ENCODE measurements at regions not wholly inside any gene's neighbourhood (a gene's known extent, or its start where the extent isn't known, plus 50 kb on each side); places are given as distances from the start of the nearest gene placed in this dataset.
A peak's percentile ranks its signal among the peaks of the same experiment; 100 is the strongest.
"Not testable (repeated sequence)": the region's sequence is repeated elsewhere in the genome, so short reads cannot be mapped to it uniquely, and the experiment has no call there.

DNA sequence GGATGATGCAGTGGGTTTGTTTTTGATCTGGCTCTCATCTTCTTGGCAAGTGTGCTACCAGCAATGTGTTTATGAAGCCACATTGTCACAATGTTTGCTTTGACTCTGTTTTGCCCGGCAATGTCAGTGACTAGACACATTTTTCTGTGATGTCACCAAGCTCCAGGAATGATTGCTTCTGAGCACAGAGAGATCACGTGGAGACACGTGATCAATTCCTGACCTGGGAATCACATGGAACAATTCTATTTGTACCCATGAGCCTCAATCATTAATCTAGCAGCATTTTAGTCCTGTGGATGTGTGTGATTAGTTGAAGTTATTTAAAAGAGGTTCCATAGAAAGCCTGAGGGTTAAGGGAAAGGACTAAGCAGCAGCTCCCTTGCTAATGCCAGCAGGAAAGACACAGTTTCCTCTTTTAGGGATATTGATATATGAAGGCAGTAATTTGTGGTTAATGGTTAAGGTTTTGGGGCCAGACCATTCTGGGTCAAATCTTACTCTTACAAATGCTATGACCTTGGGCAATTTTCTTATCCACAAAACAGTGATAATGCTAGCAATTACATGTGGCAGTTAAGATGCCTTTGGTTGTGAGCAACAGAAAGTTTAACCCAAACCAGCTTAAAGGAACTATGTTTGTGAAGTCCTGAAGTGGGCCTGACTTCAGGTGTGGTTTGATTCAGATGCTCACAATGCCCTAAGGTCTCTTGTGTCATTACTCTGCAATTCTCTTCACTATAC is 59.0 kb downstream of the FASLG start:
- DNase-seq (ENCODE audit: low read depth): no peak

DNA sequence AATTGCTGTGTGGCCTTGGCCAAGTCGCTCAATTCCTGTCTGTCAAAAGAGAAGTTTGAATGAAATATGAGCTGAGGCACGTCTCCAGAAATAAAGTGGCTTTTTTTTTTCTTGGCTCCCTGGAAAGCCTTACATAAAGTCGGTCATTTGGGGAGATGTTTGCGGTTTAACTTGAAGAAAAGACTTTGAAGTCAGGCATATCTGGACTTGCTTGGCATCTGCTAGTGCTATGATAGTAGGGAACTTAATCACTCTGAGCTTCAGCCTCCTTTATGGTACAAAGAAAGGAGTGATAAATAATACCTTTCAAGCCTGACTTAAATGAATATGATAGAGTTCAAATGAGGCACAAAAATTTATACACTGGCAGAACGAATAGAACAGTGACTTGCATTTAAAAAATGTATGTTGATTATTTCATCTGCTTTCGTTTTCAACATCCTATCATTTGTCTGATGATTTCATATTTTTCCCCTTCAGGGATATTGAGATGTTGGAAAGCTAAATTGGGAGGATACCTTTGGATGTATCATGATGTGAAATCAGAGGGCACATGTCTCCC is 60.2 kb downstream of the FASLG start:
- no peak for DNase-seq (ENCODE audit: low read depth)

DNA sequence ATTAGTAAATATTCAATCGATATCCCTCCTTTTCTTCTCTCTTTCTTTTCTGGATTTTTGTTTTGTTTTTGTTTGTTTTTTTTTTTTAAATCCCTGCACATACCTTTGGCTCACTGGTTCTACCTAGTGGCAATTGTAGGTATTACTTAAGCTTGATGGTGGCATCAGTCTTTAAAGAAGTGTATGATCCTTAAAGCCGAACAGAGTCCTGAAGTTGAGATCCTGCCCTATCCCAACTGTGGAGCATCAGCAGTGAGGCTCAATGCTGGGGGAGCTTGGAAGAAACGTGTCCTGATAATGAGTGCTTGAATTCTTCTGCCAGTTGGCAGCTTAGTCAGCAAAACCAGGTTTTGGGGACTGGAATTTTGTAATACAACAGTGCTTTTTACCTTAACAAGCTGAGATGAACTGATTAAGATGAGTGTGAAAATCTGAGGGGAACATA is 60.8 kb downstream of the FASLG start:
- no peak for DNase-seq (ENCODE audit: low read depth)

GRCh38 chr1:172720339-172720738 is 61.4 kb downstream of the FASLG start:
- DNase-seq (ENCODE audit: low read depth): no peak

GRCh38 chr1:172723251-172723650 is 64.3 kb downstream of the FASLG start:
- no peak for DNase-seq (ENCODE audit: low read depth)

GRCh38 chr1:172724232-172724631 is 65.3 kb downstream of the FASLG start:
- DNase-seq (ENCODE audit: low read depth): no peak

DNA sequence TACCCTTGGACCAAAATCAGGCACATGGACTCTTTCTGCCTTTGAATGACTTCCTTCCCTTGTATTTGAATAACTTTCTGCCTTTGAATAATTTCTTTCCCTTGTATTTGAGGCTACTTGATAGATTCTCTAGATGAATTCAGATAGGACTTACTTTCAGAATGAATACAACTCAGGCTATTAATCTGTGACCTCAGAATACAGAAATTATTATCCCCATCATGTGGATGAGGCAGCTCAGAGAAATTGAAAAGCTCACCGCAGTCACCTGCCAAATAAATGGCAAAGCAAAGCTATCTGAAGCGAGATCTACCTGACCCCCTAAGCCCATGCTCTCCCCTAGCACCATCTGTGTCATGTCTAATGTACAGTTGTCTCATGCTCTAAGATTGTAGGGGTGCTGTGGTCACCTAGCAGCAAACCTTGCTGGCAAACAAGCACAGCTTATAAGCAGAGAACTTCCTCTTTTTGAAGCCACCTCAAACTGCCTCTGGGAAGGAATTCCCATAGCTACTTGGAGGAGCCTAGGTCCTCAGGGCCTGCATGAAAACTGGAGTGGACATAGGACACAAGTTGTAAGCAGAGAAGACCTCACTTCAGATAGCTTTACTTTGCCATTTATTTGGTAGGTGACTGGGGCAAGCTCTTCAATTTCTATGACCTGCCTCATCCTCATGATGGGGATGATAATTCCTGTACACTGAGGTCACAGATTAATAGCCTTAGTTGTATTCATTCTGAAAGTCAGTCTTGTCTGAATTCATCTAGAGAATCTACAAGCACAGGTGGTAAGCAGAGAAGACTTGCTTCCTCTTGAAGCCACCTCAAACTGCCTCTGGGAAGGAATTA is 66.1 kb downstream of the FASLG start:
- DNase-seq (ENCODE audit: low read depth): no peak

DNA sequence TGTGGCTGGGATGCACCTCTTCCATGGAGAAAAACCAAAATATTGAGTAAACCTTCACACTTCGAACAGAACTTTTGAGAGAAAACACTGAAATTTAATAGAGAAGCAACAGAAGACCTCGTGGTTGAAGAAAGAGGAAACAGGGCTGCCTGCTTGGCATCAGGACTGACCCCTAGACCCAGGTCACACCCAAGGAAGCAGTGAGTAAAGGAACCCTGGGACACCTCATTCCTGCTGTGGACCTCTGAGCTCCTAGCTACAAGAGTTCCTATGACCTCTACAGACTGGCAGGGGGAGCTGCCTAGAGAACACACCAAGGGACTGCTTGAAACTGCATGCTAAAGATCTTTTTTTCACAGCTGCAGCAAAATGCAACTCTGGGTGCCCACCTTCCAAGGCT is 67.8 kb downstream of the FASLG start:
- no peak for DNase-seq (ENCODE audit: low read depth)

- no peak for DNase-seq (ENCODE audit: low read depth)
These were observed 68.5 kb downstream of the FASLG start for GRCh38 chr1:172727275-172727857.

GRCh38 chr1:172727956-172728603 is 69.2 kb downstream of the FASLG start:
- no peak for DNase-seq (ENCODE audit: low read depth)

- DNase-seq (ENCODE audit: low read depth): not testable (repeated sequence)
These were observed 69.8 kb downstream of the FASLG start for GRCh38 chr1:172728705-172729104.

- DNase-seq (ENCODE audit: low read depth): no peak
These were observed 73.5 kb downstream of the FASLG start for GRCh38 chr1:172732427-172732826.

DNA sequence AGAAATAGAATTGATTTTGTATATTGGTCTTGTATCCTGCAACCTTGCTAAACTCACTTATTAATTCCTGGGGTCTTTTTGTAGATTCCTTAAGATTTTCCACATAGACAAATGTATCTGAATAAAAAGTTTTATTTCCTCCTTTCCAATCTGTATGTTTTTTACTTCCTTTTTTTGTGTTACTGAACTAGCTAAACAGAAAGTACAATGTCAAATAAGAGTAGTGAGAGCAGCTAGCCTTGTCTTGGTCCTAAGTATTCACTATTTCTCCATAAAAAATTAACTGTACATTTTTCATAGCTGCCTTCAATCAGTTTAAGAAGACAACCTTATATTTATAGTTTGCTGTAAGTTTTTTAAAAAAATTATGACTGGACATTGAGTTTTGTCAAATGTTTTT is 74.9 kb downstream of the FASLG start:
- no peak for DNase-seq (ENCODE audit: low read depth)

GRCh38 chr1:172738389-172738788 is 79.5 kb downstream of the FASLG start:
- no peak for DNase-seq (ENCODE audit: low read depth)

GRCh38 chr1:172742599-172743500 is 83.9 kb downstream of the FASLG start:
- DNase-seq (ENCODE audit: low read depth): no peak

DNA sequence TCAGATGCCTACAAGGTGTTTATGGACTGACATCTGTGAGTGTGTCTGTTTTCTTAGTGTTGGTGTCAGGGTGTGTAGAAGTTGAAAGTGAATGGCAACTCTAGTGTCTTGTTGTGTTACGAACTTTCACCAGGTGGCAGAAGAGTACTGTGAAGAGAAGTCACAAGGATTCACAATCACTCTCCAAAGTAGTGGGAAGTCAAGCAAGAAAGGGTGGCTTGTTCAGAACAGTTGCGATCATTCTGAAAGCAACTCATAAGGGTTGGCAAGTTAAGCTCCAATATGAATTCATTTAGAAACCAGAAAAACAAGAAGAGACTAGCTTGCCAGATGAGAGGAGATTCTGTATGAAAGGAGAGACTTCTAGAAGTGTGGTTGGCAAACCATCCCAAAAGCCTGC is 86.1 kb downstream of the FASLG start:
- peak; percentile 24 for DNase-seq (ENCODE audit: low read depth)

- peak; percentile 16 for DNase-seq (ENCODE audit: low read depth)
These were observed 87.4 kb downstream of the FASLG start for GRCh38 chr1:172746091-172746949.

DNA sequence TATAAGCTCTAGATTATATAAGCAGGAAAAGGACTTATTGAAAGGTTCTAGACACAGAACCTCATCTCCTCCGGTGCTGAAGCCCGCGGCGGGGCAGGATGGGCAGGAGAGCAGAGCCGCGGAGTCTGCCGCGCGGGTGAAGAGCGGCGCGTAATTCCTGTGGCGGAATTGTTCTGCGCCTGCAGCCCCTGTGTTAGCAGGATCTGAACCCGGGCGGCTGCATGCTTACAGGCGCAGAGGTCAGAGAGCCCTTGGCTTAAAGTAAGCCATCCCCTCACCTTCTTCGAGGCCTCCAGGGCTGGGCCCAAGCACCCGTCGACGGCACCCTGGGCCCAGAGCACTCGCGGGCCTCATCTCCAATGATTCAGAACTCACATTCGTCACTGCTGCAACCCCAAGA is 89.3 kb downstream of the FASLG start:
- no peak for DNase-seq (ENCODE audit: low read depth)

- no peak for DNase-seq (ENCODE audit: low read depth)
These were observed 92.8 kb downstream of the FASLG start for GRCh38 chr1:172751683-172752082.

DNA sequence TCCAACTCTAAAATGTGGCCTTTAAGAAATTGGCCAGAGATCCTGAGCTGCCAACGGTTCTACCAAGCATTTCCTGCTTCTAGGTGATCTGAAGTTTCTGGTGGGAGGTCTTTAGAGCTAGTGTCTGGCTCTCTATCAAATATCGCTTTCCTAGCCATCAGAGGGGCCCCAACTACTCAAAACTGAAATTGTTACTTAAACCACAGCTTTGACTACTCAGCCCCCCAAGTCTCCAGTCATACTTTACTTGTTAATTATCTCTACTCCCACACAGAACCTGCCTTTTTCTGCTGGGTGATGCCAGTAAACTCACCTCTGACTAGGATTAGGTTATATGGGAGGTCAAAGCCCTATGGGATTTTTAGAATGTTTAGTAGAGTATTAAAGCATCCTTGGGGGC is 95.1 kb downstream of the FASLG start:
- DNase-seq (ENCODE audit: low read depth): no peak
